Thyroid gland (tissue), 4 donors: ENCODE measurements at regions not wholly inside any gene's neighbourhood (a gene's known extent, or its start where the extent isn't known, plus 50 kb on each side); places are given as distances from the start of the nearest gene placed in this dataset.

Experiments
- DNase-seq, 2 donors: peaks; one replicate each; pipeline ENCODE4 v3.0.0-alpha.2; 2019
- H3K27ac ChIP-seq, 3 donors: fragments of 200-600 bp; sonication (generic); 1 replicate in 2 of 3; 2 replicates in 1 of 3; pipeline ENCODE4 v1.5.1; 2016 to 2019; ENCODE audit warnings: mild to moderate bottlenecking in 1 of 3, moderate library complexity in 1 of 3
- H3K27me3 ChIP-seq: fragments of 200-600 bp; sonication (generic); one replicate; pipeline ENCODE4 v1.5.1; 2019
- H3K36me3 ChIP-seq, 2 donors: fragments of 200-600 bp; sonication (generic); one replicate each; pipeline ENCODE4 v1.5.1; 2016 to 2019
- H3K4me1 ChIP-seq, 2 donors: fragments of 200-600 bp; sonication (generic); one replicate each; pipeline ENCODE4 v1.5.1; 2017 to 2019
- H3K4me3 ChIP-seq, 3 donors: fragments of 200-600 bp; sonication (generic); replicated peaks in 1 of 3; 1 replicate in 2 of 3; 2 replicates in 1 of 3; pipeline ENCODE4 v1.5.1; 2016; ENCODE audit warnings: mild to moderate bottlenecking in 1 of 3
- H3K9me3 ChIP-seq: fragments of 200-600 bp; sonication (generic); one replicate; pipeline ENCODE4 v1.5.1; 2017
- CTCF ChIP-seq, 6 experiments: fragments of 200-600 bp in 3 of 6; fragments of 450-650 bp in 3 of 6; sonication (generic) in 3 of 6; IDR thresholded peaks; one replicate each; pipeline ENCODE4 v1.5.1; 2016 to 2019; ENCODE audit warnings: antibody characterized with exemption in 6 of 6, mild to moderate bottlenecking in 2 of 6, inconsistent platforms in 1 of 6, moderate library complexity in 1 of 6
- POLR2A ChIP-seq, 2 donors: fragments of 450-650 bp; IDR thresholded peaks; one replicate each; pipeline ENCODE4 v1.6.1; 2017; ENCODE audit warnings: antibody characterized with exemption in 2 of 2, mild to moderate bottlenecking in 2 of 2, moderate library complexity in 1 of 2
- WGBS, 2 donors: methylation state at CpG; one replicate each; pipeline ENCODE4 v1.1.5; 2017; 5-methylcytosine and 5-hydroxymethylcytosine counted together
- intact Hi-C: fragments of 100-400 bp; cut with DNase I; formaldehyde crosslinking; loops from one replicate; pipeline ENCODE4 v1.15.1; 2023

DNA sequence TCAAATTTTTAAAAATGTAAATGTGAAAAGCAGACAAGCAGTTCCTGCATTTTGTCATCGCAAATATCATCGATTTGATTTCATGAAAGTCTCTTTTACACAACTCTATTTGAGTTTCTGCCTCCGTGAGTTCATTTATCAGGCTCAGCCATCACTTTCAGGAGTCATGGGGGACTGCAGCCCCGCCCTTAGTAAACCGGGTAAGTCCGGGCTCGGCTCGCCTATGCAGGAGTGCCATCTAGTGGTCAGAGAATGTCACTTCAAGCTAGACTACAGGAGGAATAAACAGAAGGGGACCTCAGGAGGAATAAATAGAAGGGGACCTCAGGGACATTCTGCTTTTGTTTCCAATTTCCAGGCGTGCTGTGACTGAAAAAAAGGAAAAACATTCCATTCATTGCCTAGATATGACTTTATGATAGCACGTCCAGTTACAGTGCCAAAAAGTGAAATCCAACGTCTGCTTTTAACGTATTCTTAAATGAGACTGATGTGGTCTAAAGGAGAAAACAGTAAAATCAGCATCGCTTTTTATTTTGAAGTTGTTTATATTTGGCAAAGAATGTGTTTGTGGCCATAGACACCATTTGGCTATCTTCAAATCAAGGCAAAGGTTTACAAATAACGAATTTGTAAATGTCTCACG, 333.9 kb downstream of the HACE1 start:
- H3K27me3 ChIP-seq, result no peaks in the 10 kb centered on the region
- TF ChIP-seq POLR2A (IDR thresholded peaks at IDR 0.05) (no peak), CTCF (IDR thresholded peaks at IDR 0.05) (peak; percentile 52 to 91 (median 72))
- WGBS, 2 donors, result 21 to 22% methylated on average over 15 of the region's 15 CpGs
- H3K4me3 ChIP-seq, result no peak overlapping the region
- intact Hi-C loops, result no loop called here
- H3K36me3 ChIP-seq, result no peaks in the 10 kb centered on the region
- H3K9me3 ChIP-seq, result no peaks in the 10 kb centered on the region
- H3K4me1 ChIP-seq, result no peaks in the 10 kb centered on the region
- H3K27ac ChIP-seq, result no peak overlapping the region
- peak; percentile 43 to 54 for DNase-seq

GRCh38 chr6:104522533-104522932, 337.2 kb downstream of the HACE1 start:
- Histone ChIP-seq H3K9me3 (no peaks in the 10 kb centered on the region), H3K4me3 (no peak overlapping the region), H3K27me3 (no peaks in the 10 kb centered on the region), H3K36me3 (no peaks in the 10 kb centered on the region), H3K4me1 (no peaks in the 10 kb centered on the region), H3K27ac (no peak overlapping the region)
- 86 to 90% methylated on average over 6 of the region's 6 CpGs for WGBS, 2 donors
- no peak for DNase-seq
- intact Hi-C loops, result no loop called here
- TF ChIP-seq CTCF (IDR thresholded peaks at IDR 0.05), result no peak
- no peak for TF ChIP-seq POLR2A (IDR thresholded peaks at IDR 0.05)

DNA sequence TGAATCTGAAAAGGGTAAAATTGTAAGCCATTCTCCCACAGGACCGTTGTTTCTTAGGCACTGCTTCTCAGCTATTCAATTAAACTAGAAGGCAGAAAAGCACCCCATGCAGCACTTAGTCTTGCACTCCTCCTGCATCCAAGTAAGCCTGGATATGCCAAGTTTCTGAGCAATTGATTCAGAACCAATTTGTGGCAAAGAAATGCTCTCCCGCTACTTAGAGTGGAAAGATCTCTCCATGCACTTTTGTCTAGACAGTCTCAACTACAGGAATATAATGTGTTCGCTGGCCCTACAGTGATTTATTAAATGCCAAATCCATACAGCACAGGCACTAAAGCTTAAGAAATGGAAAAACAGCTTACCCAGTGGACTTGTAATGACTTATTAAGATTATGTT, 338.5 kb downstream of the HACE1 start:
- Histone ChIP-seq H3K4me1 (no peaks in the 10 kb centered on the region), H3K36me3 (no peaks in the 10 kb centered on the region), H3K27ac (no peak overlapping the region), H3K9me3 (no peaks in the 10 kb centered on the region), H3K27me3 (no peaks in the 10 kb centered on the region), H3K4me3 (no peak overlapping the region)
- DNase-seq, result no peak
- intact Hi-C loops, result no loop called here
- WGBS, 2 donors, result 59 to 63% methylated on average over 3 of the region's 3 CpGs
- TF ChIP-seq CTCF (IDR thresholded peaks at IDR 0.05), result no peak
- no peak for TF ChIP-seq POLR2A (IDR thresholded peaks at IDR 0.05)

DNA sequence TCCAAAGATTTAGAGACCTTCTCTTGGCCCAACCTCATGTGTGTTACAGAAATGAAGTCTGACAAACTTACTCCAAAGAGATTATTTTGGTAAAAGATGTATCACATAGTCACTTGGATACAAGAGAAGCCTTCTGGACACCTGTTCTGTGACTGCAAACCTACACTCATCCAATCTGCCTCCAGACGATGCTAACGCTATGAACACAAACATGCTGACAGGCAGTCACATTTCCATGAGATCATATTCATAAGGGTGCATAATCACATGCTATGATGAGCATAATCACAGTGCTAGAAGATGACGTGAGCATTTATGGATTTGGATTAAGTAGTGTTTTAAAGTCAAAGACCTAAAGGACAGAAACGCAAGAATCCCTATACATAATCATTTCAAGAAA, 340.2 kb downstream of the HACE1 start:
- no peak for DNase-seq
- Histone ChIP-seq H3K27me3 (no peaks in the 10 kb centered on the region), H3K36me3 (no peaks in the 10 kb centered on the region), H3K27ac (no peak overlapping the region), H3K4me1 (no peaks in the 10 kb centered on the region), H3K9me3 (no peaks in the 10 kb centered on the region), H3K4me3 (no peak overlapping the region)
- 85 to 93% methylated on average over 4 of the region's 4 CpGs for WGBS, 2 donors
- no peak for TF ChIP-seq POLR2A (IDR thresholded peaks at IDR 0.05)
- TF ChIP-seq CTCF (IDR thresholded peaks at IDR 0.05), result no peak
- intact Hi-C loops, result no loop called here

DNA sequence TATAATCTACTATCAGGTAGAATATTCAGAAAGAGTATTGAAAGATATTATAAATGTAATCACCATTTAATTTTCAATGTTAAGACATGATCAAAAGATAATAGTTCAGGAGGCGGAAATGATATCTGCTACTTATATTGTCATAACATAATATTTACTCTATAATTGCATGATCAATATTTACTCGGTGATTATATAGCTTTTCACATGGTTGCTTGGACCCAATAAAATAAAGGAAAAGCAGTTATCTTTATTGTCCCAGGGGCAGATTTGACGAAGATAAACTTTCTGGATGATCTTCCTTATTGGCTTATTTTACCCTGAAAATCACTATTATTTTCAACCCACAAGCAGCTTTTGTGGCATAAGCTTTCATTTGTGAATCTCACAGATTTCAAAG, 350.4 kb downstream of the HACE1 start:
- no peaks in the 10 kb centered on the region for H3K9me3 ChIP-seq
- H3K27ac ChIP-seq, result no peak overlapping the region
- TF ChIP-seq POLR2A (IDR thresholded peaks at IDR 0.05) (no peak), CTCF (IDR thresholded peaks at IDR 0.05) (no peak)
- H3K4me1 ChIP-seq, result no peaks in the 10 kb centered on the region
- intact Hi-C loops, result no loop called here
- DNase-seq, result no peak
- no peak overlapping the region for H3K4me3 ChIP-seq
- no peaks in the 10 kb centered on the region for H3K27me3 ChIP-seq
- 90 to 93% methylated on average over 3 of the region's 3 CpGs for WGBS, 2 donors
- no peaks in the 10 kb centered on the region for H3K36me3 ChIP-seq
